NT2/D1 (cell line): ENCODE measurements at regions not wholly inside any gene's neighbourhood (a gene's known extent, or its start where the extent isn't known, plus 50 kb on each side); places are given as distances from the start of the nearest gene placed in this dataset.

Experiments used
- YY1 ChIP-seq: IDR thresholded peaks from 2 replicates; pipeline ENCODE4 v1.6.1; 2011; ENCODE audit not compliant: insufficient read length, insufficient read depth
- ZNF274 ChIP-seq: IDR thresholded peaks from 2 replicates; pipeline ENCODE4 v1.6.1; 2011; ENCODE audit warnings: mild to moderate bottlenecking, low read depth, low read length

- TF ChIP-seq ZNF274, result no peak
- no peak for TF ChIP-seq YY1
Measured at GRCh38 chr22:48453751-48454485, 1373.8 kb downstream of the BRD1 start.
